ENCODE measurements at regions not wholly inside any gene's neighbourhood (a gene's known extent, or its start where the extent isn't known, plus 50 kb on each side); places are given as distances from the start of the nearest gene placed in this dataset.
"Not testable (repeated sequence)": the region's sequence is repeated elsewhere in the genome, so short reads cannot be mapped to it uniquely, and the experiment has no call there.

DNA sequence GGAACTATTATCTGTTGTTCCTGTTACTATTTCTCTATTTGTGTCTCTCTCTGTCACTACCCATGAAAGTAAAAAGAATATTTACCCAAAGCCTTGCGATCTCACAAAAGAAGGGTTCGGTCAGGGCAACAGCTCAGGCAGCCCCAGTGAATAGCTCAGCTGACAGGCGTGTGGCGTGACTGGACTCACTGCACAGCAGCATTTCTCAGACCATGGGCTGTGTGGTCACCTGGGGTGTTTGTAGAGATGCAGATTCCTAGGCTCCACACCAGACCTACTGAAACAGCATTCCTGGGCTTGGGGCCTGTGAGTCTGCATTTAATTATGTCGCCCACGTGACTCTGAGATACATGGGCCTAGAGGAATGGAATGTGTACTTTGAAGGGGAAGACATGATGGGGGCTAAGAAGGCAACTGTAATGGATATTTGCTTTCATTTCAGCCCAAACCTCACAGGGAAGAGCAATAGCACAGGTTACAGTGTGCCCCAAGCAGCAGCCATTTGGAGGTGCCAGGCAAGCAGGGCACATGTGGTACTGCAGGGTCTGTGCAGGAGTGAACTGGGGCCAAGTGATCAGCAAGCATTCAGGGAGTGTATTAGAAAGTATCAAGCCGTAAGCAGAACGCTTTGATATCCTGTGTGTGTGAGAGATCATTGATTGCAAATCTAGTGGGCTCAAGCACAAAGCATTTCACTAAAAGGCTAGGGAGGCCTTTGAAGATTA, 90.4 kb upstream of the RBMS1 start:
- no peak for DNase-seq (ENCODE audit: low spot score)

DNA sequence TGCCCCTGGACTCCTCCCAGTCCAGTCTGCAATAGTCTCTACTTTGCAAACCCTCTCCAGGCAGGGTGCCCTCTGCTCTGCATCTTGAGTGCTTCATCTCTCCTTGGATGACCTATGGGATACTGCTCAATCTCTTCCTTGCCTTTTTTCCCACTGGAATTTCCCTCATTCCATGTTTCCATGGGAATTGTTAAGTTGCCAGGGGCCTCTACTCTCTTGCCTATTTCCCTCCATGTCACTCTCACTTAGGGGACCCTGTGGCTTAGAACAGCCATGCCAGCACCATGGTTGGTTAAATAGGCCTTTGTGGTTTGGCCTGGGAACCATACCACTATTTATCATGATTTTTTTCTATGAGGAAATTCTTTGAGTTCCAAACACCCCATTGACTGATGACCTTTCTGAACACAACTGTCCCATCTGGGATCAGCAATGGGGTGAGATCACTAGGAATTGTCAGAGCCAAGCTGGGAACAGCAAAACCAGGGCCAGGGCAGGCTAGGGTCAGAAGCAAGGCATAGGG, 91.4 kb upstream of the RBMS1 start:
- no peak for DNase-seq (ENCODE audit: low spot score)

- DNase-seq (ENCODE audit: low spot score): no peak
Observed at GRCh38 chr2:160590664-160591063, 97.1 kb upstream of the RBMS1 start.

DNA sequence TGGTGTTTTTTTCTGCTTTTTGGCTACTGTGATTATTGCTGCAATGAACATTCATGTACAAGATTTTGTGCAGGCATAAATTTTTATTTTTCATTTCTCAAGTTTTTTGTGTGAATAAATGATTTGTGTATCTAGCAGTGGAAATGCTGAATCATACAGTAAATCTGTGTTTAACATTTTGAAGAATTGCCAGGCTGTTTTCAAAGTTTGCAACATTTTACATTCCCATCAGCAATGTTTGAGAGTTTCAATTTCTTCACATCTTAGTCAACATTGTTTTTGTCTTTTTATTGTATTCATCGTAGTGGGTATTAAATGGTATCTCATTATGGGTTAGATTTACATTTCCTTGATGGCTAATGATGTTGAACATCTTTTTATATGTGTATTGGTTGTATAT, 98.8 kb upstream of the RBMS1 start:
- DNase-seq (ENCODE audit: low spot score): no peak

DNA sequence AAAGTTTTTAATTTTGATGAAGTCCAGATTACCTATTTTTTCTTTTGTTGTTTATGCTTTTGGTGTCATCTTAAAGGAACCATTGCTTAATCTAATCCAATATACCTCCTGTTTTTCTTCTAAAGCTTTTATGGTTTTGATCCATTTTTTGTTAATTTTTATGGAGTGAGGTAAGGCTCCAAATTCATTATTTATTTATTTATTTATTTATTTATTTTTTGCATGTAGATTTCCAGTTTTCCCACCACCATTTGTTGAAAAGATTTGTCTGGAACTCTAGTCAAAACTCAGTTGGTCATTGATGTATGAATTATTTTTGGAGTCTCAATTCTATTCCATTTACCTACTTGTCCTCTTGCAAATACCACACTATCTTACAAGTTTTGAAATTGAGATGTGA, 99.4 kb upstream of the RBMS1 start:
- DNase-seq (ENCODE audit: low spot score): no peak

- DNase-seq (ENCODE audit: low spot score): no peak
Observed at GRCh38 chr2:160596441-160596840, 102.8 kb upstream of the RBMS1 start.

DNA sequence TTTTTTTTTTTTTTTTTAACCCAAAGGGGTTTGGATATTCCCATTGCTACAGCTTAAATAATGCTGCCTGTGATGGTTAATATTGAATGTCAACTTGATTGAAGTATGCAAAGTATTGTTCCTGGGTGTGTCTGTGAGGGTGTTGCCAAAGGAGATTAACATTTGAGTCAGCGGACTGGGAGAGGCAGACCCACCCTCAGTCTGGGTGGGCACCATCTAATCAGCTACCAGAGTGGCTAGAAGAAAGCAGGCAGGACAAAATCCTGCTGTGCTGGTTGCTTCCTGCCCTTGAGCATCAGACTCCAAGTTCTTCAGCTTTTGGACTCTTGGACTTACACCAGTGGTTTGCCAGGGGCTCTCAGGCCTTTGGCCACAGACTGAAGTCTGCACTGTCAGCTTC, 106.8 kb upstream of the RBMS1 start:
- DNase-seq (ENCODE audit: low spot score): not testable (repeated sequence)

GRCh38 chr2:160602073-160602472, 108.5 kb upstream of the RBMS1 start:
- DNase-seq (ENCODE audit: low spot score): no peak

- no peak for DNase-seq (ENCODE audit: low spot score)
Observed at GRCh38 chr2:160603771-160604510, 110.3 kb upstream of the RBMS1 start.

- DNase-seq (ENCODE audit: low spot score): no peak
Observed at GRCh38 chr2:160606341-160606740, 112.7 kb upstream of the RBMS1 start.

DNA sequence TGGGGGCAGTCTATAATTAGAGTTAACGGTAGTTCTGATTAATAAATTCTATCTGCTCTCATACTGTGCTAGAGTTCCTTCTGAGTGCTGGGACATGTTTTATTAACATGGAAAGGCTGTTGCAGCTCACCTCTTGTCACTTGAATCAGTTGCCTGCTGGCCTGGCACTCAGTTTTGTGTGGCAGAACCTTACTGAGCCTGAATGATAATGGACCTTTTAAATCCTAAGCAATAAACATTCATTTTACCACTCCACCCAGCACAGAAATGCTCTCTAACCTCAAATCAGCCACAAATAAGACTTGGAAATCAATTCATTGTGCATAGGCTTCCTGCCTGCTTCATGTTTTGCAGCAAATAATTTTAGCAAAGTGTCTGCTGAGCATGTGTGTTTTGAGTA, 115.0 kb upstream of the RBMS1 start:
- DNase-seq (ENCODE audit: low spot score): no peak

DNA sequence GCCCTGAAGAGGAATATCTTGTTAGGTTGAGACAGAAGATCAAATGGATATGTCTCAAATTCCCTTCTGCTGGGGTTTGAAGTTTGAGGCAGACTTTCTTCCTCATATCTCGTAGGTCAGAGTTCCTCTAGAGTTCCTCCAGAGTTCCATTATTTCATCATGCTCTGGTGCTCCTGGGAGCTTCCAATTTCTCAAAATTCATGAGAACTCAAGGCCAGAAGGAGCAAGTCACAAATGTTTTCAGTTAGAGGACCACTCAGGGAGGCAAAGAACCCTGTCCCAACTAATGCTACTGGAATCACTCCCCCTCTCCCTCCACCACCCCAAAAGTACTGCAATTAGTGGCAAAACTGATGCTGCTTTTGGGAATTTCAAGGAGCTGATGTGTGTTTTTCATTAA, 115.7 kb upstream of the RBMS1 start:
- DNase-seq (ENCODE audit: low spot score): no peak

DNA sequence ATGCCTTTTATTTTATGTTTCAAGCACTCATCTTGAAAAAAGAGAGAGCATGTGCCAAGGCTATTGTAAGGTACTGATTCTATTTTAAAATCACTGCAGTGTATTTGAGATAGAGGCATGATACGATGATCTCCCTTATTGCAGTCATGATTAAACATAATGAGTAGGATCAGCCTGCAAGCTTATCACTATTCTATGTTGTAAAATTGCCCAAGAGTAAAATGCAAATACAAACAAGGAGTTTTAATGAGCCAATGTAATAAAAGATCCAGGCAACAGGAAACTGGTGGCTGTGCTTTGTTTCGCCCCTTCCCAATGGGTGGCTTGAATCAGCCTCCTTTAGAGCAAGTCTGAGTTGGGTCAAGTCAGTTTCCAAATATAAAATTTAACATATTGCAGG, 116.4 kb upstream of the RBMS1 start:
- DNase-seq (ENCODE audit: low spot score): no peak

DNA sequence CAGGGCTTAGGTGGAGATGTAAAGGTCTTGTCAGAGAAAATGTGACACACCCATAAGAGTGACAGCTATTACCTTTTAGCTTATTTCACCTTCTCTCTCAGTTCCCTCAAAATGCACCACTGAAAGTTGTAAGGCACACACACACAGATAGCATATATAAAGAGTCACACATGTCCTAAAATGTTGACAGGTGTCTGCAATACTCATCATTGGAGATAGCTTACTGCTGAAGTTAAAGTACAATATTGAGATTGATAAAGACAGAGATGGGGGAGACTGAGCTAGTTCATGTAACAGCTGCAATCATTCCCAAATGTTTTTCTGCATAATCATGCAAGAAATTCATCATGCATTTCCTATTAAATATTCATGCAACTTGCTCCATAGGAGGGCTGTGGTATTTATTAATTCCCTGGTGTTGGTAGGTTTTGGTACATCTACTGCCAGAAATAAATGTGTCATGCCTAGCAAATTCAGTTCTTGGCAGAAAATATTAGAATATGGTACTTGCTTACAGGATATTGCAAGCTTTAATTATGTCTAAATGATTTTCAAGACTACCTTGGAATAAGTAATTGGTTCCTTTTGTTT, 118.8 kb upstream of the RBMS1 start:
- no peak for DNase-seq (ENCODE audit: low spot score)

DNA sequence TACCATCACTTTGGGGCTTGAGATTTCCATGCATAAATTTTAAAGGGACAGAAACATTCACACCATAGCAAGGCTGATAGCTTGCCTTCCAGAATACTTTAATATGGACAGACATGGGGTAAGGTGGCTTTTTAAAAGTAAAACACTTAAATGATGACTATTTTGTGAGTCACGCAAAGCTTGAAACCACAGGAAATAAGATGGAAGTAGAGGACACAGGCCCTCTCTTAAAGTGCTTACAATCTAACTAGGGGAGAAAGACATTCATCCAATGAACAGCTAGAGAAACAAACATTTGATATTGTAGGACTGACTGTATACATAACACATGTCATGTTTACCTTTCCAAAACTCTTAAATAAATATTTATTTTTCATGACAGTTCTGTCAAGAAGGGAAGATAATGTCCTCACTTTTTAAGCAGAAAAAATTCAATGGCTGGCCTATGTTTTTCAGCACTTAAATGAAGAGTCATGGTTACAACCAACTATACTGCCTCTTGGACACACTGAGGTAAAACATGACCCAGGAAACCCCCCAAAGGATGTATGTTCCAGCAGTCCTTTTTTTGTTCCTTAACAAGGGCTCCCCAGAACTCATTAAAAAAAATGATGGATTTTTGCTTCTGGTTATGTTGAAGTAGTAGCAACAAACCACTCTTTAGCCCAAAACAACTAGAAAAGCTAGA, 120.0 kb upstream of the RBMS1 start:
- no peak for DNase-seq (ENCODE audit: low spot score)

DNA sequence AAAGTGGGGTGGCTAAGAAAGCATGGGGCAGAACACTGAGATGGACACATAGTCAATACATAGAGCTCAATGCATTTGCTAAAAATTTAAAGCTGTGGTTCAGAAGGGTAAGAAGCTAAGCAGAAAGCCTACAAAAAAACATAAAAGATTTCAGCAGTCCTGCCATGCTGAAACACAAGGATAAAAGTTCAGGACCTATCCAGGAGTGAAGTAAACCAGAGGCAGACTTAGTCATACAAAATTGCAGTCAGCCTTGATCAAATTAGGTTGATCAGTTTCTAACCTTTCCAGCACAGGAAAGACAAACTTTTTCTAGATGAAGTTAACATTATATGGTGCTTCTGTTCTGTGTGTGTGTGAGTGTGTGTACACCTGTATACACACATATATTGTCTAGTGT, 120.8 kb upstream of the RBMS1 start:
- no peak for DNase-seq (ENCODE audit: low spot score)

- no peak for DNase-seq (ENCODE audit: low spot score)
Observed at GRCh38 chr2:160615706-160616105, 122.1 kb upstream of the RBMS1 start.

GRCh38 chr2:160616149-160616548, 122.5 kb upstream of the RBMS1 start:
- DNase-seq (ENCODE audit: low spot score): no peak

DNA sequence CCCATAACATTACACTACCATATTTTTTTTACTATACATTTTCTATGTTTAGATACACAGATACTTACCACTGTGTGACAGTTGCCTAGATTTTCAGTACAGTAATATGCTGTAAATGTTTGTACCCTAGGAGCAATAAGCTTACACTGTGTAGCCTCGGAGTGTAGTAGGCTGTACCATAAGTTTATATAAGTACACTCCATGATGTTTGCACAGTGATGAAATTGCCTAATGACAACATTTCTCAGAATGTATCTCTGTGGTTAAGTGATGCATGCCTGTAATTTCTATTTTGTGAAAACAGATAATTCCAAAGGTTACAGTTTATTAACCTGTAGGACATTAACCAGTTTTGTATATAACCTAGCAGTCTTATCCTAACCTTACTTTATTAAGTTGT, 128.1 kb upstream of the RBMS1 start:
- DNase-seq (ENCODE audit: low spot score): no peak

DNA sequence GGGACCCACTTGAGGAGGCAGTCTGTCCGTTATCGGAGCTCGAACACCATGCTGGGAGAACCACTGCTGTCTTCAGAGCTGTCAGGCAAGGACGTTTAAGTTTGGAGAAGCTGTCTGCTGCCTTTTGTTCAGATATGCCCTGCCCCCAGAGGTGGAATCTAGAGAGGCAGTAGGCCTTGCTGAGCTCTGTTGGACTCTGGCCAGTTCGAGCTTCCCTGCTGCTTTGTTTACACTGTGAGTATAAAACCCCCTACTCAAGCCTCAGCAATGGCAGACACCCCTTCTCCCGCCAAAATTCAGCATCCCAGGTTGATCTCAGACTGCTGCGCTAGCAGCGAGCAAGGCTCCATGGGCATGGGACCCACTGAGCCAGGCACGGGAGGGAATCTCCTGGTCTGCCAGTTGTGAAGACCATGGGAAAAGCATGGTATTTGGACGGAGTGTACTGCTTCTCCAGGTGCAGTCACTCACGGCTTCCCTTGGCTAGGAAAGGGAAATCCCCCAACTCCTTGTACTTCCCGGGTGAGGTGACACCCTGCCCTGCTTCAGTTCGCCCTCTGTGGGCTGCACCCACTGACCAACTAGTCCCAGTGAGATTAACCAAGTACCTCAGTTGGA, 134.5 kb upstream of the RBMS1 start:
- DNase-seq (ENCODE audit: low spot score): not testable (repeated sequence)

- no peak for DNase-seq (ENCODE audit: low spot score)
Observed at GRCh38 chr2:160628811-160629210, 135.2 kb upstream of the RBMS1 start.

Data from SK-N-DZ (cell line).